K562 (cell line): ENCODE measurements at regions not wholly inside any gene's neighbourhood (a gene's known extent, or its start where the extent isn't known, plus 50 kb on each side); places are given as distances from the start of the nearest gene placed in this dataset.

ENCODE experiments used
- ATAC-seq: fragments of 200-7000 bp; cut with Tn5 transposase; 3 replicates; pipeline ENCODE4 v1.9.1; 2020; ENCODE audit warnings: moderate library complexity
- BruUV-seq: library from RNA; stranded (reverse); fragments of 400-500 nt; replicated peaks from 2 replicates; lab custom pipeline; 2021; lab: Mats Ljungman, UMichigan
- CTCF ChIA-PET: fragments of 300-600 bp; formaldehyde crosslinking; extraction: SDS; loops from one replicate; lab custom pipeline; 2021; ENCODE audit warnings: low intra/inter-chr PET ratio; lab: Yijun Ruan, JAX
- POLR2A ChIA-PET: fragments of 300-600, 350-650 bp; sonication (Branson Sonifier 250); formaldehyde crosslinking; extraction: SDS; loops from one replicate; lab custom pipeline; 2021; ENCODE audit warnings: antibody characterized with exemption, inconsistent platforms; lab: Yijun Ruan, JAX
- DNase-seq, 4 experiments: peaks; one replicate each; pipeline versions ENCODE4 v3.0.0 to v3.0.0-alpha.2; 2011 to 2018; ENCODE audit warnings: low spot score in 3 of 4, mixed read lengths in 3 of 4; ENCODE audit errors: extremely low read depth in 1 of 4
- FAIRE-seq: peaks from 2 replicates; lab custom pipeline; 2011; peaks lifted over from hg19 to GRCh38; lab: Jason Lieb, UNC
- H2AFZ ChIP-seq: 2 replicates; pipeline ENCODE4 v1.6.0; 2011; ENCODE audit warnings: low read depth, low read length, control low read depth, inconsistent platforms
- H3K27ac ChIP-seq: fragments of 200-600 bp; 3 replicates; pipeline ENCODE4 v1.8.0; 2011; ENCODE audit warnings: low read depth, mild to moderate bottlenecking, control low read depth, inconsistent platforms, low read length, moderate library complexity, mixed read lengths; ENCODE audit errors: extremely low read depth
- H3K27me3 ChIP-seq, 2 experiments: fragments of 300-600 bp in 1 of 2; 2 replicates in 1 of 2; 3 replicates in 1 of 2; pipeline versions ENCODE4 v1.6.0 to v1.8.0; 2011; ENCODE audit warnings: inconsistent platforms in 2 of 2, low read length in 2 of 2, mild to moderate bottlenecking in 1 of 2, mixed read lengths in 1 of 2, moderate library complexity in 1 of 2; ENCODE audit not compliant: control insufficient read depth in 2 of 2, insufficient read depth in 2 of 2
- H3K36me3 ChIP-seq: fragments of 300-600 bp; 3 replicates; pipeline ENCODE4 v1.8.0; 2011; ENCODE audit warnings: mild to moderate bottlenecking, low read length, inconsistent platforms; ENCODE audit not compliant: control insufficient read depth, insufficient read depth
- H3K4me1 ChIP-seq, 2 experiments: fragments of 200-600 bp in 1 of 2; replicated peaks in 1 of 2; 2 replicates in 1 of 2; 3 replicates in 1 of 2; pipeline versions ENCODE4 v1.5.1 to v1.8.0; 2011; ENCODE audit warnings: inconsistent platforms in 2 of 2, low read length in 2 of 2, mild to moderate bottlenecking in 1 of 2, mixed read lengths in 1 of 2, moderate library complexity in 1 of 2; ENCODE audit not compliant: control insufficient read depth in 2 of 2, insufficient read depth in 2 of 2
- H3K4me2 ChIP-seq: 2 replicates; pipeline ENCODE4 v1.6.1; 2011; ENCODE audit warnings: low read length, control low read depth, inconsistent platforms, mixed read lengths; ENCODE audit not compliant: insufficient read depth
- H3K4me3 ChIP-seq: fragments of 200-600 bp; sonication (generic), shearing (Covaris generic); 2 replicates; pipeline ENCODE4 v1.5.1; 2016; ENCODE audit warnings: control low read depth, inconsistent platforms
- H3K79me2 ChIP-seq: fragments of 200-600 bp; 3 replicates; pipeline ENCODE4 v1.8.0; 2011; ENCODE audit warnings: low read length, inconsistent platforms; ENCODE audit not compliant: control insufficient read depth, insufficient read depth
- H3K9ac ChIP-seq, 2 experiments: 2 replicates each; pipeline versions ENCODE4 v1.6.0 to v1.6.1; 2011; ENCODE audit warnings: low read depth in 2 of 2, low read length in 2 of 2, control low read depth in 1 of 2, inconsistent platforms in 1 of 2, mild to moderate bottlenecking in 1 of 2, mixed read lengths in 1 of 2; ENCODE audit not compliant: insufficient read depth in 1 of 2
- H3K9me1 ChIP-seq: one replicate; pipeline ENCODE4 v1.6.0; 2011; ENCODE audit warnings: inconsistent platforms, mild to moderate bottlenecking, low read length, moderate library complexity; ENCODE audit not compliant: control insufficient read depth, insufficient read depth
- H3K9me3 ChIP-seq: replicated peaks from 2 replicates; pipeline ENCODE4 v1.5.1; 2011; ENCODE audit warnings: low read depth, low read length, inconsistent platforms; ENCODE audit not compliant: control insufficient read depth, insufficient read depth
- H4K20me1 ChIP-seq: replicated peaks from 2 replicates; pipeline ENCODE4 v1.6.1; 2011; ENCODE audit warnings: low read length, inconsistent platforms, mixed read lengths; ENCODE audit not compliant: control insufficient read depth, insufficient read depth
- TRIM24 ChIP-seq, 2 experiments: fragments of 450-650 bp; IDR thresholded peaks; 2 replicates each; pipeline ENCODE4 v1.6.1; 2016
- USF2 ChIP-seq: sonication (generic); formaldehyde crosslinking; IDR thresholded peaks from 2 replicates; pipeline ENCODE4 v1.5.0; 2020; ENCODE audit warnings: missing genetic modification reagents
- VEZF1 ChIP-seq: fragments of 200-800 bp; sonication (Bioruptor generic); IDR thresholded peaks from 2 replicates; pipeline ENCODE4 v1.6.1; 2017; ENCODE audit warnings: missing genetic modification characterization, missing compliant biosample characterization
- ZBTB34 ChIP-seq: fragments of 250-450 bp; sonication (Bioruptor Pico); IDR thresholded peaks from 2 replicates; pipeline ENCODE4 v1.8.0; 2021; ENCODE audit warnings: mild to moderate bottlenecking, moderate library complexity
- ZKSCAN3 ChIP-seq: fragments of 250-450 bp; sonication (Bioruptor Pico); IDR thresholded peaks from 2 replicates; pipeline ENCODE4 v1.4.0; 2020
- ZNF407 ChIP-seq: fragments of 450-650 bp; IDR thresholded peaks from 2 replicates; pipeline ENCODE4 v1.6.1; 2016; ENCODE audit warnings: low read depth
- WGBS: fragments of 100-300 bp; shearing (Covaris generic); methylation state at CpG from one replicate; pipeline ENCODE4 v1.1.6; 2016; ENCODE audit warnings: low coverage, mixed read lengths; ENCODE audit not compliant: insufficient coverage; ENCODE audit errors: missing lambda C conversion rate; 5-methylcytosine and 5-hydroxymethylcytosine counted together
- in situ Hi-C: fragments of 300-500 bp; cut with MboI; formaldehyde crosslinking; loops from 4 replicates; pipeline ENCODE4 v1.15.0; 2018; ENCODE audit warnings: inconsistent platforms, mixed read lengths
- intact Hi-C: fragments of 100-400 bp; cut with micrococcal nuclease; formaldehyde crosslinking; loops from 2 replicates; pipeline ENCODE4 v1.14.2; 2022

- 0 out of 2 replicates have a peak, but pooled peaks have one; percentile 19 for TF ChIP-seq USF2 (CRISPR knock-in tag)
- TF ChIP-seq VEZF1 (CRISPR knock-in tag), result peak; percentile 19; the same call in 1 of the 2 replicates
- no peak for TF ChIP-seq TRIM24 (IDR thresholded peaks at IDR 0.05)
Measured at GRCh38 chr2:173584676-173585458, 230.2 kb downstream of the CDCA7 start (continued).

GRCh38 chr2:173588931-173589369 is 234.3 kb downstream of the CDCA7 start:
- H3K36me3 ChIP-seq, result no peaks in the 10 kb centered on the region
- BruUV-seq, result no TSS peak
- WGBS, result 2% methylated on average over 9 of the region's 9 CpGs
- ChIA-PET POLR2A (no interaction called here), CTCF (no interaction called here)
- no peaks in the 10 kb centered on the region for H3K9me1 ChIP-seq
- H3K4me2 ChIP-seq, result no peak overlapping the region
- H3K9me3 ChIP-seq, result no peaks in the 10 kb centered on the region
- no peaks in the 10 kb centered on the region for H3K4me1 ChIP-seq
- no peaks in the 10 kb centered on the region for H4K20me1 ChIP-seq
- no peak for FAIRE-seq
- no peak overlapping the region for H3K9ac ChIP-seq
- ATAC-seq, result no peak
- no peak overlapping the region for H3K27ac ChIP-seq
- no peak overlapping the region for H3K4me3 ChIP-seq
- DNase-seq, result no peak
- intact Hi-C loops (no loop called here), in situ Hi-C loops (no loop called here)
- H2AFZ ChIP-seq, result no peak overlapping the region
- H3K27me3 ChIP-seq, result peaks cover 9% of the 10 kb centered on the region in 2 experiments; a peak in 4 of 5 replicates
- H3K79me2 ChIP-seq, result no peaks in the 10 kb centered on the region
- no peak for TF ChIP-seq ZBTB34 (CRISPR knock-in tag)
- TF ChIP-seq ZNF407, result no peak
- TF ChIP-seq ZKSCAN3 (CRISPR knock-in tag), result no peak
